ENCODE measurements at regions not wholly inside any gene's neighbourhood (a gene's known extent, or its start where the extent isn't known, plus 50 kb on each side); places are given as distances from the start of the nearest gene placed in this dataset.

- Histone ChIP-seq H3K4me2 (replicated peaks; ENCODE audit: extremely low read depth, low read length, poor library complexity, severe bottlenecking) (no peak overlapping the region), H3K79me2 (ENCODE audit: insufficient read depth, low read length) (no peaks in the 10 kb centered on the region), H3K4me3 (replicated peaks in 1 of 3; ENCODE audit: low read depth in 2 of 3, low read length in 3 of 3) (no peak overlapping the region), H4K20me1 (ENCODE audit: insufficient read depth, low read length) (no peaks in the 10 kb centered on the region), H3K9me3 (replicated peaks in 1 of 2; ENCODE audit: control insufficient read depth in 1 of 2, insufficient read depth in 1 of 2, low read length in 2 of 2) (no peaks in the 10 kb centered on the region), H3K9ac (ENCODE audit: insufficient read depth, low read length, poor library complexity, severe bottlenecking) (no peak overlapping the region), H3K4me1 (ENCODE audit: control insufficient read depth in 1 of 2, insufficient read depth in 2 of 2, low read length in 2 of 2) (peaks cover 4 to 5% of the 10 kb centered on the region in 2 donors), H3K36me3 (replicated peaks in 1 of 2; ENCODE audit: control insufficient read depth in 1 of 2, insufficient read depth in 2 of 2, low read length in 2 of 2) (no peaks in the 10 kb centered on the region), H3K27ac (ENCODE audit: low read depth in 1 of 2, low read length in 2 of 2) (no peak overlapping the region), H2AFZ (ENCODE audit: insufficient read depth, low read depth, low read length, poor library complexity, severe bottlenecking) (no peak overlapping the region), H3K27me3 (ENCODE audit: control insufficient read depth in 2 of 2, insufficient read depth in 2 of 2, low read length in 2 of 2) (no peaks in the 10 kb centered on the region)
- WGBS (ENCODE audit: insufficient coverage) = 100% methylated on average over 1 of the region's 5 CpGs
- Mint-ChIP-seq H3K27me3 (ENCODE audit: low read depth in 3 of 3) (peaks cover 0 to 2% (median 2%) of the 10 kb centered on the region in 3 donors), H3K4me1 (peaks cover 23% of the 10 kb centered on the region), H3K27ac (no peak overlapping the region), H3K4me3 (no peak overlapping the region), H3K9me3 (peaks cover 0 to 2% (median 0%) of the 10 kb centered on the region in 7 donors), H3K36me3 (no peaks in the 10 kb centered on the region)
- intact Hi-C loops (cut with micrococcal nuclease) = no loop called here
- TF ChIP-seq CTCF (IDR thresholded peaks at IDR 0.05) = no peak
- no peak for DNase-seq
Measured at GRCh38 chr11:33953289-33953688, 61.4 kb upstream of the LMO2 start.

- no peak for DNase-seq
- 62% methylated on average over 4 of the region's 5 CpGs for WGBS (ENCODE audit: insufficient coverage)
- Histone ChIP-seq H2AFZ (ENCODE audit: insufficient read depth, low read depth, low read length, poor library complexity, severe bottlenecking) (no peak overlapping the region), H3K4me2 (replicated peaks; ENCODE audit: extremely low read depth, low read length, poor library complexity, severe bottlenecking) (no peak overlapping the region), H3K4me1 (ENCODE audit: control insufficient read depth in 1 of 2, insufficient read depth in 2 of 2, low read length in 2 of 2) (peaks cover 4 to 5% of the 10 kb centered on the region in 2 donors), H3K36me3 (replicated peaks in 1 of 2; ENCODE audit: control insufficient read depth in 1 of 2, insufficient read depth in 2 of 2, low read length in 2 of 2) (no peaks in the 10 kb centered on the region), H3K27me3 (ENCODE audit: control insufficient read depth in 2 of 2, insufficient read depth in 2 of 2, low read length in 2 of 2) (no peaks in the 10 kb centered on the region), H3K79me2 (ENCODE audit: insufficient read depth, low read length) (no peaks in the 10 kb centered on the region), H3K4me3 (replicated peaks in 1 of 3; ENCODE audit: low read depth in 2 of 3, low read length in 3 of 3) (no peak overlapping the region), H3K27ac (ENCODE audit: low read depth in 1 of 2, low read length in 2 of 2) (no peak overlapping the region), H4K20me1 (ENCODE audit: insufficient read depth, low read length) (no peaks in the 10 kb centered on the region), H3K9me3 (replicated peaks in 1 of 2; ENCODE audit: control insufficient read depth in 1 of 2, insufficient read depth in 1 of 2, low read length in 2 of 2) (no peaks in the 10 kb centered on the region), H3K9ac (ENCODE audit: insufficient read depth, low read length, poor library complexity, severe bottlenecking) (no peak overlapping the region)
- Mint-ChIP-seq H3K27me3 (ENCODE audit: low read depth in 3 of 3) (peaks cover 0 to 2% (median 2%) of the 10 kb centered on the region in 3 donors), H3K4me1 (peaks cover 23% of the 10 kb centered on the region), H3K4me3 (no peak overlapping the region), H3K36me3 (no peaks in the 10 kb centered on the region), H3K27ac (no peak overlapping the region), H3K9me3 (peaks cover 0 to 2% (median 0%) of the 10 kb centered on the region in 7 donors)
- intact Hi-C loops (cut with micrococcal nuclease) = no loop called here
- no peak for TF ChIP-seq CTCF (IDR thresholded peaks at IDR 0.05)
Measured at GRCh38 chr11:33952805-33953204, 60.9 kb upstream of the LMO2 start.
